GM12865 (cell line): ENCODE measurements at regions not wholly inside any gene's neighbourhood (a gene's known extent, or its start where the extent isn't known, plus 50 kb on each side); places are given as distances from the start of the nearest gene placed in this dataset.

Experiments used
- DNase-seq: peaks from one replicate; pipeline ENCODE4 v3.0.0; 2010; ENCODE audit warnings: low read depth
- H3K4me3 ChIP-seq: 2 replicates; pipeline ENCODE4 v1.5.1; 2011; ENCODE audit warnings: mild to moderate bottlenecking, low read depth, low read length, control low read depth
- TF ChIP-seq, protein P1 (sequence below): IDR thresholded peaks from 2 replicates; pipeline ENCODE4 v1.5.1; 2011; ENCODE audit warnings: low read length, control low read depth, low read depth, inconsistent platforms; ENCODE audit not compliant: insufficient read depth; ENCODE audit errors: missing control alignments

DNA sequence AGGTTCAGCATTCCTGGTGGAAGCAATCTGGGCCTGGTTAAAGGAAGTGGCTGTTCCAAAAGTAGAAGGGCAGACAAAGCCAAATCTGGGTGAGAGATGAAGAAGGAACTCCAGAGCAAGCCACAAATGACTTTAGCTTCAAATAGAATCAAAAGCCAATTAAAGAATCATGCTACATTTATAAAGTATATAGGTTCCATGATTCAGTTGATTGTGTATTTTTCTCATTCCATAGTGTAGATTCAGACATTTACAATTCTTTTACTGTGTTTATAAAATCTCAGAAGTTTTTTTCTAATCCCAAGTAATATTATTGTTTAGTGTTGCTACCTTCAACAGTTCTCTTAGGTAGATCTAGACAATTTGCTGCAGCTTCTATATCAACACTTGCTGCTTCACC lies 262.0 kb downstream of the PLK2 start:
- H3K4me3 ChIP-seq, result no peak overlapping the region
- TF ChIP-seq, protein P1, sequence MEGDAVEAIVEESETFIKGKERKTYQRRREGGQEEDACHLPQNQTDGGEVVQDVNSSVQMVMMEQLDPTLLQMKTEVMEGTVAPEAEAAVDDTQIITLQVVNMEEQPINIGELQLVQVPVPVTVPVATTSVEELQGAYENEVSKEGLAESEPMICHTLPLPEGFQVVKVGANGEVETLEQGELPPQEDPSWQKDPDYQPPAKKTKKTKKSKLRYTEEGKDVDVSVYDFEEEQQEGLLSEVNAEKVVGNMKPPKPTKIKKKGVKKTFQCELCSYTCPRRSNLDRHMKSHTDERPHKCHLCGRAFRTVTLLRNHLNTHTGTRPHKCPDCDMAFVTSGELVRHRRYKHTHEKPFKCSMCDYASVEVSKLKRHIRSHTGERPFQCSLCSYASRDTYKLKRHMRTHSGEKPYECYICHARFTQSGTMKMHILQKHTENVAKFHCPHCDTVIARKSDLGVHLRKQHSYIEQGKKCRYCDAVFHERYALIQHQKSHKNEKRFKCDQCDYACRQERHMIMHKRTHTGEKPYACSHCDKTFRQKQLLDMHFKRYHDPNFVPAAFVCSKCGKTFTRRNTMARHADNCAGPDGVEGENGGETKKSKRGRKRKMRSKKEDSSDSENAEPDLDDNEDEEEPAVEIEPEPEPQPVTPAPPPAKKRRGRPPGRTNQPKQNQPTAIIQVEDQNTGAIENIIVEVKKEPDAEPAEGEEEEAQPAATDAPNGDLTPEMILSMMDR, result no peak
- DNase-seq, result no peak

DNA sequence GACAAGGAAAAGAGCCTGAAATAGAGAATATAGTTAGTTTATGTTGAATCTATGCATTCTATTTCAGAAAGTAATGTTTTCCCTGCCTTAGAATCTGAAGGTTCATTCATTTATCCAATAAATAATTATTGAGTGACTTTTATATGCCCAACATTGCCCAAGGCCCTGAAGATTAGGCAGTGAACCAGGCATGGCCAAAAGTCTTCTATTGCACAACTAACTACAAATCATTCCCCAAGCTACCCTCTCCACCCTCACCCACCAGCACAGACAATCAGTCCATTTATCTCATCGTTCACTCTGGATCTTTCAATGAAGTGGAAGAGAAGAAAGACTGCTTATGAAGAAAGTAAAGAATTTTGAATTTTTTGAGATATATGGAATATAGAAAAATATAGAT lies 268.4 kb downstream of the PLK2 start:
- TF ChIP-seq, protein P1, result no peak

DNA sequence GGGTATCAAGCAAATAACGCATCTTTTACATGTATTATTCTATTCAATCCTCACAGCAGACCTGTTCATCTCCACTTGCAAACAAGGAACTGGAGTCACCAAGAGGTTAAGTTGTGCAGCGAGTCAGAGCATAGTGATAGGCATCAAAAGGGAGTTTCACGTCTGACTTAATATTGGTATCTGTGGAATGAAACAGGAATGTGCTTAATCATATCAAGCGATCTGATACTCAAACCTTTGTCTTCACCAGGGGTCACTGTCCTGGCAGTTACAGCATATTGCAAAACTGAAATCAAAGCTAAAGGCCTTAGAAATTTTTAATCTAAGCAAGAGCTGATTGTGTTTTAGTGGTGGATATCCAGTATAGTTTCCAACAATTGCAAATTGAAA lies 271.6 kb downstream of the PLK2 start:
- TF ChIP-seq, protein P1, result no peak
- DNase-seq, result no peak
- no peak overlapping the region for H3K4me3 ChIP-seq

More for the DNA sequence above, 268.4 kb downstream of the PLK2 start:
- no peak for DNase-seq
- H3K4me3 ChIP-seq, result no peak overlapping the region

DNA sequence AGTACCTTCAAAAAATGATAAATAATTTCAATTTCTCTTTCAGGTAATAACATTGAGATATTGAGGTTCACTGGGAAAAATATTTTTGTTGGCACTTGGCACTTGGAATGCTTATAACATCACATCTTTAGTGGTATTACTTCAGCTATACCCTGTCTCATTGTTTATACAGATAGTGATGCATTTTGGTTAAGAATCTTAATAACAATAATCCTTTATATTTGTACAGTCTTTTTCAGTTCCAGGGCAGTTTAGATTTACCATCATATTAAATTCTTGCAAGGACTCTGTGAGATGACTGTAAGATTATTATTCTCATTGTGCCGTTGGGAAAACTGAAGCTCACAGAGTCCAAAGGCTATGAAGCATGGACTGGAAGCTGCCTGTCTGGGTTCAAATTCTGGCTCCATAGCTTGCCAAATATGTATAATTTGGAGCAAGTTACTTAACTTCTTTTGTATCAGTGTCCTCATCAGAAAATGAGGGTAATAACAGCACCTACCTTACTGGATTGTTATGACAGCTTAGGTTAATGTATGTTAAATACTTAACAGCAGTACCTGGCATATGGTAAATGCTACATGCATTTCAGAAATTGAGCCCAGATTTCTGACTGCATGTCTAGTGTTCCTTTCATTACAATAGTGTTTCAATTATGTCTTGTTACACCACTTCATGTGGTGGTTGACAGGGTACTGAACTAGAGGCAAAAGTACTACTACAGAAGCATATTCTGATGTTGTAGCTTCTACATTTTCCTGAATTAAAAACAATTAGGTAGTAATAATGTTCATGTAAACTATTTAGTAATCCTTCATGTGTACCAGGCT lies 272.2 kb downstream of the PLK2 start:
- no peak overlapping the region for H3K4me3 ChIP-seq
- TF ChIP-seq, protein P1, result no peak
- no peak for DNase-seq

DNA sequence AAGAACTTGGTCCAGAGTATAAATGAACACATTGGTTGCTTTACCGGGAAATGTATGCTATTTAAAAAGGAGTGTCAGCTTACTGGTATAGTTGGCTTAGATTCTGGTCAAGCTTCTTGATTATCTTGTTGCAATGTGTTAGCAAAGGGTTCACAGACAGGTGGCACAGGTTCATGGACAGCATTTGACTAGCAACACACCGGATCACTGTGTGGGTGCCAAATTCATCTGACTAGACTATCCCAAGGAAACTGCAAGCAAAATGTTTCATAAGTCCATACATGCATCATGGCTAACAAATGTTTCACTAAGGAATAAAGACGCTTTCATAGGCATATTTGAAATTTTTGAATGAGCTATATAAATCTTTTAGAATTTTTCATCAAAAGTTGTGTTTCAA lies 274.1 kb downstream of the PLK2 start:
- TF ChIP-seq, protein P1, result no peak
- DNase-seq, result no peak
- H3K4me3 ChIP-seq, result no peak overlapping the region

DNA sequence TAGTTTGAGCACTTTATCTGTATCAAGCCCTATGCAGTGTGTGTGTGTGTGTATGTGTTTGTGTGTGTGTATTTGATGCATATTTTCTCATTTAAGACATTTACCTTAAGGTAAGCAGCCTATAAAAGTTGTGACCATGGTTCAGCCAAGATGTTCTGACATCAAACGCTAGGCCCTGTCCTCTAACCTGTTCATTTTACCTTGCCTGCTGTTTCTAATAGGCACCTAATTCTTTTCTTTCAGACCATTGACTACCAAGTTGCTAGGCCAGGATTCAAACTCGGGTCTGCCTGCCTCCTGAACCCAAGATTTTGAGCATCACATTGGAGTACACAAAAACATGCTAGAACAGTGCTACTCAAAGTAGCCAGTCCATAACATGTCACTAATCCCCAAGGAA lies 274.5 kb downstream of the PLK2 start:
- TF ChIP-seq, protein P1, result no peak
- DNase-seq, result no peak
- H3K4me3 ChIP-seq, result no peak overlapping the region

DNA sequence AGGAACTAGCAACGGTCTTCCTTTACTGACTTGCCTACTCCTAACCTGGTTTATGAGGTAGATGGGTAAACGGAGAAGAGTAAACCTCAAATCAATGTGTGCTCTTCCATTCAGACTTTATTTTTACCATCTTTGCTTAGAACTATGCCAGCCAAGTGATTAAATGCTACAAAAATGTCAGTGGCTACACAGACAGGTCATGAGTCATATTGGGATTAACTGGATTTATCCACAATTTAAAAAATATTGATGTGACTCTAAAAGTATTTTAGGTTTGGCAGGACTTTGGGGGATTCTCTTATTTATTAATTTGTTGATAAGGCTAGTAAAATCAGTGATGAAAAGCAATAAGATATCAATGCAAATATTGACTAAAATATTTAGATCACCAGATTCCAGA lies 275.0 kb downstream of the PLK2 start:
- no peak overlapping the region for H3K4me3 ChIP-seq
- TF ChIP-seq, protein P1, result no peak
- no peak for DNase-seq
